ENCODE measurements at regions not wholly inside any gene's neighbourhood (a gene's known extent, or its start where the extent isn't known, plus 50 kb on each side); places are given as distances from the start of the nearest gene placed in this dataset.

DNA sequence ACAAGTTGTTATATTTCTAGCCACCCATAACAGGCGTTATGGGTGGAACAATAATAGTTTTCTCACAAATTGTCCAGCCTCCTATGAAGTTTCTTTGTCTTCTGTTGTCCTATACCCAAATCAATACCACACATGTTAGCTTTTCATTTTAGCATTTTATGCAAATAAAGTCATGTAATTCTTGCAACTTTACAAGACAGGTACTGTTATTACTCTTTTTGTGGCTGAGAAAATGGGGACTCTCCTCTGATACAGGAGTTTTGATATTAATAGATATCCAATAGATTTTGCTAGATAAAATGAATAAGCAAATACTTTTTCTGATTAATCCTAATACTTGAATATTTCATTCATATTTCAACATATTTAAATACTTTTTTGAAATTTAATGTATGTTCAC lies 151.0 kb downstream of the PMAIP1 start:
- Histone ChIP-seq H3K9me3 (peaks cover 0 to 4% of the 10 kb centered on the region in 2 donors), H3K27ac (no peak overlapping the region), H3K4me1 (no peaks in the 10 kb centered on the region), H3K36me3 (no peaks in the 10 kb centered on the region), H3K27me3 (no peaks in the 10 kb centered on the region), H3K4me3 (no peak overlapping the region)
- no peak for DNase-seq (ENCODE audit: low spot score in 2 of 2)
- intact Hi-C loops (cut with DNase I; ENCODE audit: low total_unique reads) = no loop called here
- no peak for TF ChIP-seq POLR2A (IDR thresholded peaks at IDR 0.05)
- TF ChIP-seq POLR2AphosphoS5 (IDR thresholded peaks at IDR 0.05) = no peak
- TF ChIP-seq, protein P1, sequence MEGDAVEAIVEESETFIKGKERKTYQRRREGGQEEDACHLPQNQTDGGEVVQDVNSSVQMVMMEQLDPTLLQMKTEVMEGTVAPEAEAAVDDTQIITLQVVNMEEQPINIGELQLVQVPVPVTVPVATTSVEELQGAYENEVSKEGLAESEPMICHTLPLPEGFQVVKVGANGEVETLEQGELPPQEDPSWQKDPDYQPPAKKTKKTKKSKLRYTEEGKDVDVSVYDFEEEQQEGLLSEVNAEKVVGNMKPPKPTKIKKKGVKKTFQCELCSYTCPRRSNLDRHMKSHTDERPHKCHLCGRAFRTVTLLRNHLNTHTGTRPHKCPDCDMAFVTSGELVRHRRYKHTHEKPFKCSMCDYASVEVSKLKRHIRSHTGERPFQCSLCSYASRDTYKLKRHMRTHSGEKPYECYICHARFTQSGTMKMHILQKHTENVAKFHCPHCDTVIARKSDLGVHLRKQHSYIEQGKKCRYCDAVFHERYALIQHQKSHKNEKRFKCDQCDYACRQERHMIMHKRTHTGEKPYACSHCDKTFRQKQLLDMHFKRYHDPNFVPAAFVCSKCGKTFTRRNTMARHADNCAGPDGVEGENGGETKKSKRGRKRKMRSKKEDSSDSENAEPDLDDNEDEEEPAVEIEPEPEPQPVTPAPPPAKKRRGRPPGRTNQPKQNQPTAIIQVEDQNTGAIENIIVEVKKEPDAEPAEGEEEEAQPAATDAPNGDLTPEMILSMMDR (IDR thresholded peaks at IDR 0.05) = no peak

DNA sequence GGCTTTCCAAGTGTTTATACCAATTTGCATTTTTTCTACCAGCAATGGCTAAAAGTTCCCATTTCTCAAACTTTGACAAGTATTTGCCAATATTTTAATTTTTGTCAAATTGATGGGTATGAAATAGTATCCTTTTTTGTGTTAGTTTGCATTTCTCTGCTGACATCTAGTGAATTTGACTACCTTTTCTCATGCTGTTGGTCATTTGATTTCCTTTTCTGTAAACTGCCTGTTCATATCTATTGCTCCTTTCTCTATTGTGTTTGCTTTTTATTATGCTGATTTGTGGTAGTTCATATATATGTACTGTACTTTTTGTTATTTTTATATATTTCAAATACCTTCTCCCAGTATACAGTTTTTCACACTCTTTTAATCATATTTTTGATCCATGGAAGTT lies 149.4 kb downstream of the PMAIP1 start:
- Histone ChIP-seq H3K27ac (no peak overlapping the region), H3K27me3 (no peaks in the 10 kb centered on the region), H3K9me3 (peaks cover 0 to 4% of the 10 kb centered on the region in 2 donors), H3K36me3 (no peaks in the 10 kb centered on the region), H3K4me3 (no peak overlapping the region), H3K4me1 (no peaks in the 10 kb centered on the region)
- intact Hi-C loops (cut with DNase I; ENCODE audit: low total_unique reads) = no loop called here
- no peak for DNase-seq (ENCODE audit: low spot score in 2 of 2)
- no peak for TF ChIP-seq POLR2AphosphoS5 (IDR thresholded peaks at IDR 0.05)

DNA sequence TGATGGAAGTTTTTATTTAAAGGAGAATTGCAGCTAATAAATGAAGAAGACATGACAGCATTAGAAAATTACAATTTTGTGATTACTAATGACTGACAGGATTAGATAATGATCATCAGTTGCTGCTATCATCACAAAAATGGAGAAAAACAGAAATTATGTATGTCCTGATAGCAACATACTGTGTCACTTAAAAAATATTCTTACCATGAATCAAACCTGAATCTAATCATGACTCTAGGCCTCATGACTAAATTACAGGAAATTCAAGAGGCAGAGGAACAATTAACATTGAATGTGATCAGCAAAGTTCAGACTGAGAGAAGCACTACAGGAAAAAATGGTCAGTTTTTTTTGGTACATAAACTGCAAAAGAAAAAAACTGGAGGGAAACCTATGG lies 147.8 kb downstream of the PMAIP1 start:
- no peaks in the 10 kb centered on the region for H3K36me3 ChIP-seq
- TF ChIP-seq, protein P1 (IDR thresholded peaks at IDR 0.05) = no peak
- TF ChIP-seq POLR2A (IDR thresholded peaks at IDR 0.05) = no peak
- TF ChIP-seq POLR2AphosphoS5 (IDR thresholded peaks at IDR 0.05) = no peak
- DNase-seq (ENCODE audit: low spot score in 2 of 2) = no peak
- no peaks in the 10 kb centered on the region for H3K4me1 ChIP-seq
- H3K27me3 ChIP-seq = no peaks in the 10 kb centered on the region
- peaks cover 0 to 4% of the 10 kb centered on the region in 2 donors for H3K9me3 ChIP-seq
- intact Hi-C loops (cut with DNase I; ENCODE audit: low total_unique reads) = no loop called here
- no peak overlapping the region for H3K4me3 ChIP-seq
- no peak overlapping the region for H3K27ac ChIP-seq

DNA sequence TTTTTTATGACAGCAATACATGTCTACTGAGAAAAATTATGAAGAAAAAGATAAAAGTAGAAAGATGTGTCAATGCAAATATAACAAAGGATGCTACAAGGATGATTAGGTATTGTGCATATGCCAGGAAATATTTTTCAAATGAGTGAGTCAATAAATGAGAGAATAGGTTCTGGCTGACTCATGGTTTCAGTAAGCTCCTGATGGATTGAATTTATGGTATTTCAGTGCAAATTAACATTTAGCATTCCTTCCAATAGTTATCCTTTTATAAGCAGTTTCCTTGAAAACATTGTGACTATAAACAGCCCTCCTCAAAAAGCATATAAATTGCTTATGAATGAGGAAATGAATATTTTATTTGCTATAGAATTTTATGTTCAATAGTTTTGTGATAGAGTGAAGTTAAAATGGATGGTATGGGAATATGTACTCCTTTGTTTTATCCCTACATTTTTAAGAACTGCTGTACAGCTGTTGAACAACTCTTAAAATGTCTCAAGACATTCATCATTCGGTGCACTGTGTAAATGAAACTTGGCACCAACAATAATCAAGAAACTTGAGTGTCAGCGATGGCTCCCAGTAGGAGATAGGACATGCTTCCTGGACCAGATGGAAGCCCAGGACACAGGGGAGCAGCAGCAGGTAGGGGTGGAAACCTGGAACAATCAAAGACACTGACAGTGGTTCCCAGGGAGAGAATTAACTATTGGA lies 144.7 kb downstream of the PMAIP1 start:
- intact Hi-C loops (cut with DNase I; ENCODE audit: low total_unique reads) = no loop called here
- Histone ChIP-seq H3K4me3 (no peak overlapping the region), H3K27ac (no peak overlapping the region), H3K4me1 (no peaks in the 10 kb centered on the region), H3K9me3 (peaks cover 0 to 4% of the 10 kb centered on the region in 2 donors), H3K27me3 (no peaks in the 10 kb centered on the region), H3K36me3 (no peaks in the 10 kb centered on the region)
- TF ChIP-seq, protein P1 (IDR thresholded peaks at IDR 0.05) = no peak
- no peak for TF ChIP-seq POLR2AphosphoS5 (IDR thresholded peaks at IDR 0.05)
- TF ChIP-seq POLR2A (IDR thresholded peaks at IDR 0.05) = no peak
- DNase-seq (ENCODE audit: low spot score in 2 of 2) = no peak

DNA sequence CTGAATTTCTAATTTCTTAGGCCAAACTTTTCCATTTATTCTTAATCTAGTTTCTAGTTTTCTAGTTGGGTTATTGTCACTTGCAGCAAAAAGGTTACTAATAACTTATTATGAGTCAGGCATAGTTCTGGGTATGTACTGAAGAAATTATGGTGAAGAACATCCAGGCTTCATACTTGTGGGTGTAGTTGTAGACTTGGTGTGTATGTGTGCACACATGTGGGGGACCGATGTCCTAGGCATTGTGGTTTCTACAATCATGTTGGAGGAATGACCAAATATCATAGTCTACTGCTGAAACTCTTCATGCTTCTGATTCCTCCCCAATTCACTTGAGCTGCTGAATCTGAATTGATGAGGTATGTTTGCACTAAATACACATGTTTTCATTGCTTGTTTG lies 141.2 kb downstream of the PMAIP1 start:
- Histone ChIP-seq H3K27ac (no peak overlapping the region), H3K27me3 (no peaks in the 10 kb centered on the region), H3K9me3 (no peaks in the 10 kb centered on the region), H3K4me1 (no peaks in the 10 kb centered on the region), H3K4me3 (no peak overlapping the region), H3K36me3 (no peaks in the 10 kb centered on the region)
- intact Hi-C loops (cut with DNase I; ENCODE audit: low total_unique reads) = no loop called here
- TF ChIP-seq, protein P1 (IDR thresholded peaks at IDR 0.05) = no peak
- TF ChIP-seq POLR2A (IDR thresholded peaks at IDR 0.05) (no peak), POLR2AphosphoS5 (IDR thresholded peaks at IDR 0.05) (no peak)
- DNase-seq (ENCODE audit: low spot score in 2 of 2) = no peak

Data from breast epithelium (tissue), 4 donors.